ENCODE measurements at regions not wholly inside any gene's neighbourhood (a gene's known extent, or its start where the extent isn't known, plus 50 kb on each side); places are given as distances from the start of the nearest gene placed in this dataset.

GRCh38 chr5:82641331-82642003 is 363.3 kb upstream of the RPS23 start:
- peak; percentile 87 for TF ChIP-seq CTCF (IDR thresholded peaks at IDR 0.05; ENCODE audit: low read depth, low read length, missing input control)
- TF ChIP-seq EGR1 (IDR thresholded peaks at IDR 0.05; ENCODE audit: low read depth in 2 of 2) = no peak
- no peak for TF ChIP-seq ZBTB33 (IDR thresholded peaks at IDR 0.05)
- peak; percentile 46 for TF ChIP-seq MAX (IDR thresholded peaks at IDR 0.05)
- TF ChIP-seq GABPA (IDR thresholded peaks at IDR 0.05 in 1 of 2, conservative IDR thresholded peaks at IDR 0.05 in 1 of 2) = no peak
- TF ChIP-seq REST (IDR thresholded peaks at IDR 0.05) = no peak
- peak; percentile 43 for TF ChIP-seq YY1 (IDR thresholded peaks at IDR 0.05)
- TF ChIP-seq TAF1 (conservative IDR thresholded peaks at IDR 0.05) = no peak
- TF ChIP-seq HNF4A (conservative IDR thresholded peaks at IDR 0.05) = peak; percentile 20 to 47
- TF ChIP-seq JUND (IDR thresholded peaks at IDR 0.05) = peak in 1 of 2 donors; percentile 49
- TF ChIP-seq RAD21 (IDR thresholded peaks at IDR 0.05) = peak; percentile 98 to 99
- no peak for TF ChIP-seq ATF3 (IDR thresholded peaks at IDR 0.05)
- no peak for TF ChIP-seq HNF4G (IDR thresholded peaks at IDR 0.05)
- TF ChIP-seq FOXA1 (IDR thresholded peaks at IDR 0.05) = peak; percentile 19
